Fibroblast of skin of back (primary cell): ENCODE measurements at regions not wholly inside any gene's neighbourhood (a gene's known extent, or its start where the extent isn't known, plus 50 kb on each side); places are given as distances from the start of the nearest gene placed in this dataset.
"Not testable (repeated sequence)": the region's sequence is repeated elsewhere in the genome, so short reads cannot be mapped to it uniquely, and the experiment has no call there.

Experiments used
- DNase-seq: peaks from one replicate; pipeline ENCODE4 v3.0.0-alpha.2; 2013

DNA sequence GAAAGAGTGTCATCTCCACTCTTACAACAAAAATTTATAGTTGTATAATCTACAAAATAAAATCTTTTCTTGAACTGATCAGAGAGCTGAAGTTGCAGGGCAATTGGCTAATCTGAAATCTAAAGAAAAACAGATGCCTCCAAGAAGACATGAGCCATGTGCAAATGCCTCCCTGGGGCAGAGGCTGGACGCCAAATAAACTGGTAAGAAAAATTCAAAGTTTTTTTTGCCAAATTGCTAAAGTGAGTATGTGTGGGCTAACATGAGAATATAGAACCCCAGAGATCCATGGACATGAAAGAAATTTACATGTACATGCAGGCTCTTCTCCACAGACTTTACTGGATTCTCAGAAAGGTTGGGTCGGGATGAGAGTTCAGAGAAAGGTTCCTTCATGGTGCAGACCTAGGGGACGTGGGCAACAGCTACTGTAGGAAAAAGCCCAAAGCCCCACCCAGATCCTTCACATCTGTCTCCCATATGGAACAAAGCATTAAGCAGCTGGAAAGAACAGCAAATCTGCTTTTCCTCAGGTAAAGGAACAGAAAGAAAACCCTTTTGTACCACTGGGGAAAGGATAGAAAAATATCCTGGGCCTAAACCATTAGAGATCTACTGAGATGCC, 90.5 kb upstream of the SIRPG start:
- no peak for DNase-seq

DNA sequence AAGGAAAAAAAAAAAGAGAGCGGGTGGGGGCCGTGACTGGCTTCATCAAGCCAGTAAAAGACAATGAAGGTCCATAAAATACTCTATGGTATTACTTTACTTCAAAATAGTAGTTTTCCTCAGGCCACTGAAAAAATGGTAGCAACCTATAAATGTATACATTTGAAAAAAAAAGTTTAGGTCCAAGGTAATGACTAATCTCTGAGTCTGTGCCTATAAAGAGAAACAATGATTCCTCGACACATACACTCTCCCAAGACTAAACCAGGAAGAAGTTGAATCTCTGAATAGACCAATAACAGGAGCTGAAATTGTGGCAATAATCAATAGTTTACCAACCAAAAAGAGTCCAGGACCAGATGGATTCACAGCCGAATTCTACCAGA, 84.5 kb upstream of the SIRPG start:
- not testable (repeated sequence) for DNase-seq

DNA sequence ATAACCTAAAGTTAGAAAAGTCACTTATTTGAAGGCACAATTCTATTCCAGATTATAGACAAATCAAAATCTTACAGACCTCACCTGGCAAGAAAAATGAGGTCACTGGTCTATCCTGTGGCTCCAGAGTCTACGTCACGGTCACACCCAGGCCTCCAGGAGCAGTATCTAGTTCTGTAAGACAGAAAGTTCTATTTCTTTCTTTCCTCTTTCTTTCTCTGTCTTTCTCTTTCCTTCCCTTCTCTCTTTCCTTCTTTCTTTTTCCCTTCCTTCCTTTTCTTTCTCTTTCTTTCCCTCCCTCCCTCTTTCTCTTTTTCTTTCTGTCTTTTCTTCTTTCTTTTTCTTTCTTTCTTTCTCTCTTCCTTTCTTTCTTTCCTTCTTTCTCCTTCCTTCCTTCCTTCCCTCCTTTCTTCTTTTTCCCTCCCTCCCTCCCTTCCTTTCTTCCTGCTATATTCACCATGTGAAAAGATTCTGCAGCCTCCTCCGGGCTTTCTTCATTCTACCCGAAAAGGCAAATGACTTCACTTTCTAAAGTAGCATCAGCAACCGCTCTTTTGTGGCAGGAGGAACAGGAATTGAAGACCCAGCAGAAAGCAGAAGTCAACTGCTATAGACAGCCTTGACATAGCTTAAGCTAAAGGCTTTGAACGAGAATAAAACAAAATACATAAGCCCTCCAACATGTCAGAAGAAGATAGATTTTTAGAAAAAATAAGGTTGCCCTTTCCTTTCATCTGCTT, 83.9 kb upstream of the SIRPG start:
- DNase-seq: no peak

DNA sequence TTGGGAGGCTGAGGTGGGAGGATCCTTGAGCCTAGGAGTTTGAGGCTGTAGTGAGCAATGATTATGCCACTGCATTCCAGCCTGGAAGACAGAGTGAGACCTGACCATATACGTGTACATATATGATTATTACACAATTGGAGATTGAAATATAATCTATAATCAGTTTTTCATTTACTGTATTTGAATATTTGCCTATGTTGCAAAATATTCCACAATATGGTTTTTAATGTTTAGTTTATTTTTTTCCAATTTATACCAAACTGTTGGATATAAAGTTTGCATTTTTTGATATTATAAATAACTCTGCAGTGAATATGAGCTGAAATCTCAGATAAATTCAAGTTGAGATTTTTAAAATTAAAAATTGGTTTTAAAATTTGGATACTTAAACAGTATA, 79.6 kb upstream of the SIRPG start:
- DNase-seq: no peak

DNA sequence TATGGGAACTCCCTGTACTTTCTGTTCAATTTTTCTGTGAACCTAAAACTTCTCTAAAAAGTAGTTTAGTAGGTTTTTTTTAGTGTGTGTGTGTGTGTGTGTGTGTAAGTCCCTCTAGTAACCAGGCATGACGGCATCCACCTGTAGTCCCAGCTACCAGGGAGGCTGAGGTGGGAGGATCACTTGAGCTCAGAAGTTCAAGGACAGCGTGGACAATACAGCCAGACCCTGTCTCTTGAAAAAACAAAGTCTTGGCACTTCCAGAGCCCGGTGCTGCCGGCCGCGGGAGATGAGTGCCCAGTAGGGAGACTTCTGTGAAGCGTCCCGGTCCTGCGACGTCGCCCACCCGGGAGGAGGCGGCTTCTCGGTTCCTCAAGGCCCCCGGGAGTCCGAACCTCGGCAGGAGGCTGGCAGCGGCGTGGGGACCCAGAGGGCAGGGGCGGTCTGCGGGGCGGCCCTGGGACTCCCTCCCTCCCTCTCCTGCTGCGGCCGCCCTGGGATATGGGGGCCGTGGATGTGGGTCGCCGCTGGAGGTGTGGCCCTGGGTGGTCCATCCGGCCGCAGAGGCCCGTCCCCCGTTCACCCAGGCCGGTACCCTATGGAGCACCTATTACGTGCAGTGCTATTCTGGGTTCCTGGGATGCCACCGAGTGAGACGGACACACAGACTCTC, 78.0 kb upstream of the SIRPG start:
- DNase-seq: no peak

DNA sequence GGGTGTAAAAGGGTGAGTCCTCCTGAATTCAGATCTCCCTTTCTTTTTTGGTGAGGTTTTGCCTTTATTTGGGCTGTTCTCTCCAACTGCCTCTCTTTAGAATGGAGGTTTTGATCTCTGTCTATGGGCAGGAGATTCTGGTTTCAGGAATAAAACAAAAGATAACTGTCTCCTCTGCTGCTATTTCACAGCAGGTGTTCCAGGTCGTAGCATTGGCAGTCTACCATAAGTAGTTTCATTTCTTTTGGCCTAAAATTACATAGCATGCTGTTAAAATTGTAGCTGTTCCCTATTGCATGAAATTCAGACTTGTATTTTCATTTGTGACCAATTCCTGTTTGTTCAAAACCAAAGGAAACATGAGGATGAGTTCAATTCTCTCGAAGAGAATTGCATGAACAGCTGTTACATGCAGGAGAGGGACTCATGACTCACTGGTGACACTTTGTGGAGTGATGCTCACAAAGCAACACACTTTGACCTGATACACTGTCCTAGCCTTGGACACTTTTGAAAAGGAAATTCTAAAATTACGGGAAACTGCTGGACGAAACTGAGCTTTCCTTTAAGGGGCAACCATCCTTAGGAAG, 76.8 kb upstream of the SIRPG start:
- DNase-seq: no peak

DNA sequence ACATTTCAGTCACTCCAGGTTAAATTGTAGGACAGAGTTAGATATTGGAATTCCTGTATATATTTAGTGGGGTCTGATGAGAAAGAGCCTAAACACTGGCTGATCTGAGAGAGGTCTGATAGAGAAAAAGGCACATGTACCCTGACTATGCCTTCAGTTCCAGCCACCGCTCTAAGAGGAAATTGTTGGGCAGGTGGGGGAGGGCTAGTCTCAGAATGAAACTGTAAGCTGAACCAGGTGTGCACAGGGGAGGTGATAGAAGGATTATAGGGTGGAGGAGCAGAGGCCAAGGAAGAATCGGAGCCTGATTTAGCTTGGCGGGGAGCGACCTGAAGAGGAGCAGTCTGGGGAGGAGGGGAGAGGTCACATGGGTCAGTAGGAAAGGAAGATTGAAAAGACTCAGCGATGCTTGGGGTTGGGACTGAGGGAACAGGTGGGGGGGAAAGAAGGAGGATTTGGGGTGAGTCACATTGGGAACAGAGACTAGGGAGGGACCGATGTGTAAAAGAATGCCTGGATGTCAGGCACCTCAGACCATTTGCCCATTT, 74.3 kb upstream of the SIRPG start:
- not testable (repeated sequence) for DNase-seq

DNA sequence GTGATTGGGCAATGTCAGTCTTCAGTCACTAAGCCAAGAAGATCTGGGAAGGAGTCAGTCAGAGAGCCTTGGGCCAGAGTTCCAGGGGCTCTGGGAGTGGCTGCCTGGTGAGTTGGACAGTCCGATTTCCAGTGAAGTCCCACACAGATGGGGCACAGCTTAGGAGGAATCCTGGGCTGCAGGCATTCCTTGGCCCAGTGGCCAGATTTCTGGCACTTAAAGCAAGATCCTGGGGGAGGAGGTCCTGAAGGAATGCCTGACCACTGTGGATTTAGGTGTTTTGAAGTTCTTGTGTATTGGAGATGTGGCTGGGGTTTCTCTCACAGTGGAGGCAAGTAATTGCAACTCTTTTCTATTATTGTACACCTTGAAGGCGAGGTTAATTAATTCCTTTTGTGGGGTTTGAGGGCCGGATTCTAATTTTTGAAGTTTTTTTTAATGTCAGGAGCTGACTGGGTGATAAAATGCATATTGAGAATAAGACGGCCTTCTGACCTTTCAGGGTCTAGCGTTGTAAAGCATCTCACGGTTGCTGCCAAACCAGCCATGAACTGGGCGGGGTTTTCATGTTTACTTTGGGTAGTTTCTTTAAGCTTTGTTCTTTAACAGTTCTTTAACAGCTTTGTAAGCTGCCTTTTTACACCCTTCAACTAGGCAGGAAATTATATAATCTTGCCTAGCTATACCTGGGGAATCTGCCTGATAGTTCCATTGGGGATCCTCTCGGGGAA, 73.6 kb upstream of the SIRPG start:
- DNase-seq: not testable (repeated sequence)

DNA sequence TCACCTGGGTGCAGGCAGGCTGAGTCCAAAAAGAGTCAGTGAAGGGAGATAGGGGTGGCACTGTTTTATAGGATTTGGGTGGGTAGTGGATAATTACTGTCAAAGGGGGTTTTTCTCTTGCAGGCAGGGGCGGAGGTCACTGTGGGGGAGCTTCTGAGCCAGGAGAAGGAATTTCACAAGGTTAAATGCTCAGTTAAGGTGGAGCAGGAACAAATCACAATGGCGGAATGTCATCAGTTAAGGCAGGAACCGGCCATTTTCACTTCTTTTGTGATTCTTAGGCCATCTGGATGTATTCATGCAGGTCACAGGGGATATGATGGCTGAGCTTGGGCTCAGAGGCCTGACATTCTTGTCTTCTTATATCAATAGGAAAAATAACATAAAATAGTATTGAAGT, 69.7 kb upstream of the SIRPG start:
- DNase-seq: not testable (repeated sequence)

DNA sequence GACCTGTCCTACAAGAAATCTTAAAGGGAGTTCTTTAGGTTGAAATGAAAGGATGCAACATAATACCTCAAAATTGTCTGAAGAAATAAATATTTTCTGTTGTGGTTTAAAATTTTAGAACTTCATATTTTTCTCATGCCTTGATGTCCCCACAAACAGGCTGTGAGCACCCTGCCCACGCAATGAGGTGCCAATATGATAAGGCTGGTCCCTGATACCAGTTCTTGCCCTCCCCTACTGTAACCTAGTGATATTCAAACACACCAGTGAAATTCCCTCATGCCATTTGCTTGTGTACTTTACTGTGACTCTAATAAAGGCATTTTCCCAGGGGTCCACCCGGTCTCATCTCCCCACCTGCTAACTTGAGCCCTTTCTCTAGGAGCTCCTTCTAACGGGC, 67.3 kb upstream of the SIRPG start:
- DNase-seq: no peak

DNA sequence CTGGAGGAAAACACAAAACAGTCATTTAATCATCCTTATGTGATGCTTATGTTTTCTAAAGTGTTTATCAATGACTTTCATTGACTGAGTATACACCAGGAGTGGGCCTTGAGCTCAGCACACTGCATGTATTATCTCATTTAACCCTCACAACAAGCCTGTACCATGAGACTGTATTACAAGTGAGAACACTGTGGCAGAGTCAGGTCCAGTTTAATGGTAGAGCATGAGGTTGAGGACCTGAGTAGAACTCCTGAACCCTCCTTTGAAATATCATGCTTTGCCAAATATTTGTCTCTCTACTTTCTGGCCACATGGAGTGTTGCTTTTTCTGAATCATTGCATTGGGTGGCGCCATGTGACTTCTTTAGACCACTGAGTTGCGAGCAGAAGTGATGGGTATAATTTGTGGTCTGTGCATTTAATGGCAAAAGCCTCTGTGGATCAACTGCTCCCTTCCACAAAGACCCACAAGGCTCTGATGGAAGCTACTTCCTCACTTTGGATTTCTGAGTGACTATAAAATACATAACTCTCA, 65.0 kb upstream of the SIRPG start:
- DNase-seq: no peak

DNA sequence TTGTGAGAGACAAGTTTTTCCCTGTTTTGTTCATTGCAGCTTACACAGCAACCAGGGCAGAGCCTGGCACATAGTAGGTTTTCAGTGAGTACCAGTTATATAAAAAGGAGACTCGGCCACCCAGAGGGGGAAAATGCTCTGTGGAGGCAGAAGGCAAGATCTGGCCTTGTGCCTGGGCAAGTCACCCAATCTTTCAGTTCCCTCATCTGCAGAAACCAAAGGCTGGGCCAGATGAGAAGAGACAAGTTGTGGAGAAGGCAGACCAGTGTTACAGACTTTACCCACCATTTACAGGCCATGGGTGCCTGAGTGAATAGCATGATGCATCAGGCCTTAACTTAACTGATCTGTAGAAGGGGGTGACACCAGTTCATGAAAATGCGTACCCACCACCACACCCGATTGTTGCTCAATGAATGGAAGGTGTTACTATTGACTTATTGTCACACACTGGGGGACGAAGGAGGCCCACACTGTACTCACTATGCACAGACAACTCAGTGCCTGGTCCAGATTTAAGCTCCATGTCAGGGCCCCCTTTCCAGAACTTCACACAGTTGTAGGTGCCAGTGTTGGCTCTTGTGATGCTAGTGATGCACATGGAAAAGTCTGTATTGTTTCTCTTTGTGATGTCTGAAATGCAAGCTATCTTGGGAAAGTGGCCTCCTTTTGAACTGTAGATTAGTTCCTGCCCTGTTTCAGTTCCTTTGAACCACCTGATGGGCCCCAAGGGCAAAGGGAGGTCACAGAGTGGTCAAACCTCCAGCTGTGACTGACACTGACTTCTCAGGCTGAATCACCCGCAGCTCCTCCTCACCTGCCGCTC, 64.3 kb upstream of the SIRPG start:
- DNase-seq: no peak

DNA sequence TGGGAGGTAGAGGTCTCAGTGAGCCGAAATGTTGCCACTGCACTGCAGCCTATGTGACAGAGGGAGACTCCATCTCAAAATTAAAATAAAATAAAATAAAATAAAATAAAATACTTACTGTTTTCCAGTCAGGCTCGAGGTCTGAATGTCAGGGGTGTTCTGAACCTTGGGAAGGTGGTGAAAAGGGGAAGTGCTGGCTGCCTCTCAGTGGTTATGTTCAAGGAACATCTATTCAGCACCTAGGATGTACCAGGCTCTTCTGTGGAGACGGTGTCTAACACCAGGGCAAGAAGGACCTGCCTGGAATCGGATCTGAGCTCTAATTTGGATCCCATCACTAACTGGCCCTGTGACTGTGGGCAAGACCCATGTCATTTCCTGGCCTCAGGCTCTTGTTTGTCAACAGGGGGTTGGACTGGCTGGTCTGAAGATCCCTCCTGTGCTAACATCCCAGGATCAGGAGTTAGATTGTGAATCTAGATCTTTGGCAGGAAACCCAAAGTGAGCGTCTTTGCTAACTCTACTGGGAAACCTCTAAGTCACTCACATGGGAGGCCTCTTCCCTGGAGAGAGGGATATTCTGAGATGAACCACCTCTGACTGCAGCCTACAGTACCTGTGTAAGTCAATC, 63.4 kb upstream of the SIRPG start:
- no peak for DNase-seq

DNA sequence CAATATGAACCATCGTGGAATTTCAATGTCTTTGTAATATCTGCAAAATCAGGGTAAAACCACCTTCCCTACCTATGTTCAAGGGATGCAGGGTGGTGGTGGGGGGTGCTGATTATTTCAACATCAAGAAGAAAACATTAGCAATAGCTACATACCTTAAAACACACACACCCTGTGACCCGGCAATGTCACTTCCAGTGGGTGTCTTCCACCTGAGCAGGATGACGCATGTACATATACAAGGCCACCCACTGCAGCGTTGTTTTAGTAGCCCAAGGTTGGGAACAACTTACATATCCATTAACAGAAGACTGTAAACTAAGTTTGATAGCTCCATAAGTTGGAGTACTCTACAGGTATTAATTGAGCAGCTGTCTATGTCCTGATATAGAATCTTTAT, 62.6 kb upstream of the SIRPG start:
- DNase-seq: no peak

DNA sequence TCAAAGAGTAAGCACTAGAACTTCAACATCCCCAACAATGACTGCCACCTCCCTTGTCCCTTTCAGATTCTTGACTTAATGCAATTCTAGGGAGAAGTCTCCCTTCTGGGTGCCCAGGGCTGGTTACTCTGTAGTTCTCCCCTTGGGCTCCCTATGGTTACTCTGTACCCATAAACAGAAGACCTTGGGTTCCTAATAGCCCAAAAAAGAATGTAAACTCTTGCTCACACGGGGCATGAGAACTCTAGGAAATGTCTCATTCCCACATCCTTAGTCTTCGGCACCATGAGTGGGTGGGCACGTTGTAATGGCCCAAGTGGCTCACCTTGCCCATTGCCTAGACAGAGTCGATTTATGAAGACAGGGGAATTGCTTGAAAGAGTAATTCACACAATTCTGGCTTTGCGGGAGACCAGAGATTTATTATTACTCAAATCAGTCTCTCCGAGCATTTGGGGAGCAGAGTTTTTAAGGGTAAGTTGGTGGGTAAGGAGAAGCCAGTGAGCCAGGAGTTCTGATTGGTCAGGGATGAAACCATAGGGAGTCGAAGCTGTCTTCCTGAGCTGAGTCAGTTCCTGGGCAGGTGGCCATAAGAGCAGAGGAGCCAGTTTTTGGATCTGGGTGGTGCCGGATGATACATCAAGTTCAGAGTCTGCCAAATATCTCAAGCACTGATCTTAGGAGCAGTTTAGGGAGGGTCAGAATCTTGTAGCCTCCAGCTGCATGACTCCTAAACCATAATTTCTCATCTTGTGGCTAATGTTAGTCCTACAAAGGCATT, 61.2 kb upstream of the SIRPG start:
- peak; percentile 5 for DNase-seq

DNA sequence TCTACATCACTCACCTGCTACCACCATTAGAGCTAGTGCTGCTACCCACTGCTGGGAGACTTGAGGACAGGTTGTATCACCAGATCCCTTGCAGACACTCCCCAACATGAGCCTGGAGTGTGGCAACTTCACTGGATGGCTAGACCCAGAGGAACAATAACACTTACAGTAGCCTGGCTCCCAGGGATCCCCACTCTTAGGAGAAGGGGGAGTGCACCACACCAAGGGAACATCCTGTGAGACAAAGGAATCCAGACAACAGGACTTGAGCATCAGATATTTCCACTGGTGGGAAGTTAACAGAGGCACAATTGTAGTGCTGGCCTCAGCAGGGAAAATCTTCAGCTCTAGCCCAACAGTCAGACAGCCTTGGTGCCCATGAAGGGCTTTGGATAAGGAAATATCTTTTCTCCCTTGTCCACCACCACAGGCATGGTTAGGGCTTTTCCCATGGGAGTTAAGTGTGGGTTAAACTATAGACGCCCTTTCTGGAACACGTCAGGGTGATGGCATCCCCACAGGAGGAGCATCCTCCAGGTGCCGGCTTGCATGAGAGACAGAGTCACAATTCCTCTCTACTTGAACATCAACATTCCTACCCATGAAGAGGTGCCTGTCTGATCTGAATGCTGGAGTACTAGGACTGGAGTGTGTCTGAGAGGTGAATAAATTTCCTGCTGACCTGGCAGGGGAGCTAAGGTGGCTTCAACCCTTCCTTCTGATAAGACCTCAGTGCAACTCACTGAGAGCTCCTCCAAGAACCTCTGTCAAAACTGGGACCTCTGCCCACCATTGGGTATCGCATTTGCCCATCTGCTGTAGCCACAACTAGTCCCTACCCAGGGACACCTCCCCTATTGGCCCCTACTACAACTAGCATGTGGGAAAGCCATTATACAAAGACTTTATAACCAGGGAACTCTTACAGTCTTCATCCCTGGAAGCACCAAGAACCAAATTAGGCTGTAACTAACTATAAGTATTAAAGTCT, 55.4 kb upstream of the SIRPG start:
- no peak for DNase-seq

DNA sequence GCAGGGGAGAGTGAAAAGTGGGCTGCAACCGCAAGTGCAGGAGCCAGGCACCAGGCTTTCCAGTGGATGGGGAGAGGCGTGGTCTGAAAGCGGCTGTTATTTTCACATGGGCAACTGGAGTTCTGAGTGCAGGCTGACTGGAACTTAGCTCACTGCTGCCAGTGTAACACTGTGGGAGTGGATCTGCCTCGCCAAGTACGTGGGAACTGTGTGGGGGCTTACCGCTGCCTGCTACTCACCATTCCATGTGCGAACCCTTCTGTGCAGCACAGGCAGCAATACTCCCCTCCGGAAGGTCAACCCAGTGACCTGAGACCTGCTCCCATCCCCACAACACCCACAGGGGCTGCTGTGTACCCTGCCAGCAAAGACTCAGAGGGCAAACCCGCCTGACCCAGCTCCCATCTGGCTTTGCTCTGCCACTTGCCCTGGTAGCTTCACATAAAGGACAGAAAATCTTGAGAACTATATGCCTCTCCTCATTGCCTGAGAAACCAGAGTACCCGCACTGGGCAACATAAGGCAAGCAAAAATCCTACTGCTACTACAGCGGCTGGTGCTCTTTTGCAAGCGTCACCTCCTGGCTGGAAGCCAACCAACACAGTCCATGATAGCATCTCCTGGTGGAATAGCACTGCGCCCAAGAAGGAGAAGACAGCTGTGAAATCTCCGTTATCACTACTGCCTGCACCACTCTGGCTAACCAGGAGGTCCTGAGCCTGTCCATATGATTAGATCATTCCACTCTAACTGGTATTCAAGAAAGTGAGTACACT, 54.4 kb upstream of the SIRPG start:
- no peak for DNase-seq

DNA sequence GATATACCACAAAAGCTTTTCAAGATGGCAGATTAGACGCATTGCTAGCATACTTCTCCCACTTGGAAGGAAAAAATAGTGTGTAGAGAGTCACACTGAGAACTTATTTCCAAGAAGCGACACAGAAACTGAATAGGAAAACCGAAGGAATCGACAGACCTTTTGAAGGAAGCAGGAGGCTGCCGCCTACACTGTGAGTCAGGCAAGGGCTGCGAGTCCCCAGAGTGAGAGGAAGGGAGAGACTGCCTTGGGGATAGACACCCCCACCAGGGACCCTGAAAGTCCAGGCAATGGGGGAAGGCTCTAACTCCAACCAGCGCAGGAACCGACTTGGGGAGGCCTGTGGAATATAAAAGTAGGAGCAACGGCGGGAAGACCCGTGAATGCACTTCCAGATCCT, 53.7 kb upstream of the SIRPG start:
- DNase-seq: no peak
